Endothelial cell of umbilical vein (primary cell): ENCODE measurements at regions not wholly inside any gene's neighbourhood (a gene's known extent, or its start where the extent isn't known, plus 50 kb on each side); places are given as distances from the start of the nearest gene placed in this dataset.

Experiments
- BruUV-seq: library from RNA; stranded (reverse); fragments of 400-500 nt; replicated peaks from 2 replicates; lab custom pipeline; 2021; lab: Mats Ljungman, UMichigan
- CTCF ChIA-PET: fragments of 300-600, 350-600 bp; sonication (Branson Sonifier 250); formaldehyde crosslinking; loops from one replicate; lab custom pipeline; 2021; ENCODE audit warnings: antibody characterized with exemption, inconsistent platforms; lab: Charles Lee
- POLR2A ChIA-PET: fragments of 300-600, 350-600 bp; sonication (Branson Sonifier 250); formaldehyde crosslinking; loops from one replicate; lab custom pipeline; 2021; ENCODE audit warnings: antibody characterized with exemption, inconsistent platforms; lab: Charles Lee
- DNase-seq: peaks from one replicate; pipeline ENCODE4 v3.0.0-alpha.2; 2011; ENCODE audit warnings: low read depth, low spot score
- FAIRE-seq: peaks from 2 replicates; lab custom pipeline; 2011; peaks lifted over from hg19 to GRCh38; lab: Jason Lieb, UNC
- H2AFZ ChIP-seq: 2 replicates; pipeline ENCODE4 v1.6.0; 2012; ENCODE audit warnings: low read depth, low read length, control low read depth, inconsistent platforms
- H3K27ac ChIP-seq: 2 replicates; pipeline ENCODE4 v1.5.1; 2011; ENCODE audit warnings: low read depth, mild to moderate bottlenecking, control low read depth, low read length, moderate library complexity; ENCODE audit not compliant: insufficient read depth
- H3K27me3 ChIP-seq, 2 experiments: 2 replicates each; pipeline versions ENCODE4 v1.6.0 to v1.6.1; 2011; ENCODE audit warnings: low read length in 2 of 2, mixed read lengths in 1 of 2; ENCODE audit not compliant: control insufficient read depth in 2 of 2, insufficient read depth in 2 of 2
- H3K36me3 ChIP-seq, 2 experiments: 2 replicates in 1 of 2; 3 replicates in 1 of 2; pipeline ENCODE4 v1.5.1; 2011; ENCODE audit warnings: low read length in 2 of 2, mild to moderate bottlenecking in 1 of 2, moderate library complexity in 1 of 2; ENCODE audit not compliant: control insufficient read depth in 2 of 2, insufficient read depth in 2 of 2; ENCODE audit errors: extremely low read depth in 1 of 2
- H3K4me1 ChIP-seq: 3 replicates; pipeline ENCODE4 v1.5.1; 2011; ENCODE audit warnings: mild to moderate bottlenecking, low read length; ENCODE audit not compliant: control insufficient read depth, insufficient read depth; ENCODE audit errors: extremely low read depth
- H3K4me2 ChIP-seq: 2 replicates; pipeline ENCODE4 v1.6.1; 2011; ENCODE audit warnings: low read length, control low read depth, mixed read lengths; ENCODE audit not compliant: insufficient read depth
- H3K4me3 ChIP-seq, 3 experiments: fragments of 200-600 bp in 1 of 3; sonication (generic), shearing (Covaris generic) in 1 of 3; replicated peaks in 1 of 3; 2 replicates each; pipeline ENCODE4 v1.5.1; 2011 to 2016; ENCODE audit warnings: control low read depth in 3 of 3, low read length in 3 of 3, mild to moderate bottlenecking in 2 of 3, inconsistent platforms in 1 of 3, low read depth in 1 of 3, moderate library complexity in 1 of 3; ENCODE audit not compliant: insufficient read depth in 1 of 3
- H3K79me2 ChIP-seq: 2 replicates; pipeline ENCODE4 v1.6.0; 2012; ENCODE audit warnings: low read length, inconsistent platforms; ENCODE audit not compliant: control insufficient read depth, insufficient read depth
- H3K9ac ChIP-seq: replicated peaks from 2 replicates; pipeline ENCODE3; 2011; ENCODE audit warnings: low read length, control low read depth; ENCODE audit not compliant: insufficient read depth; ENCODE audit errors: extremely low read depth
- H3K9me1 ChIP-seq: replicated peaks from 3 replicates; pipeline ENCODE4 v1.6.0; 2011; ENCODE audit warnings: mild to moderate bottlenecking, low read length; ENCODE audit not compliant: control insufficient read depth, insufficient read depth; ENCODE audit errors: extremely low read depth
- H3K9me3 ChIP-seq: replicated peaks from 2 replicates; pipeline ENCODE4 v1.5.1; 2012; ENCODE audit warnings: low read length, inconsistent platforms; ENCODE audit not compliant: control insufficient read depth, insufficient read depth
- H4K20me1 ChIP-seq: replicated peaks from 2 replicates; pipeline ENCODE3; 2011; ENCODE audit warnings: mild to moderate bottlenecking, low read length; ENCODE audit not compliant: control insufficient read depth, insufficient read depth; ENCODE audit errors: extremely low read depth
- CTCF ChIP-seq, 2 donors: IDR thresholded peaks; 1 replicate in 1 of 2; 2 replicates in 1 of 2; pipeline ENCODE4 v1.5.1; 2011; ENCODE audit warnings: low read length in 2 of 2, mild to moderate bottlenecking in 2 of 2, moderate library complexity in 2 of 2, control low read depth in 1 of 2, inconsistent platforms in 1 of 2, low read depth in 1 of 2; ENCODE audit not compliant: insufficient read depth in 1 of 2; ENCODE audit errors: extremely low read depth in 1 of 2
- EZH2 ChIP-seq: IDR thresholded peaks from 2 replicates; pipeline ENCODE4 v1.6.1; 2012; ENCODE audit warnings: borderline replicate concordance, low read depth, mild to moderate bottlenecking, moderate library complexity, low read length, inconsistent platforms; ENCODE audit not compliant: severe bottlenecking
- FOS ChIP-seq: IDR thresholded peaks from 2 replicates; pipeline ENCODE4 v1.6.1; 2011; ENCODE audit warnings: mild to moderate bottlenecking, low read length, moderate library complexity, borderline replicate concordance; ENCODE audit not compliant: insufficient read depth
- GATA2 ChIP-seq: IDR thresholded peaks from 2 replicates; pipeline ENCODE4 v1.7.0; 2011; ENCODE audit warnings: low read depth, mild to moderate bottlenecking, moderate library complexity, mixed read lengths, low read length; ENCODE audit not compliant: insufficient read length, insufficient read depth
- JUN ChIP-seq: IDR thresholded peaks from 2 replicates; pipeline ENCODE4 v1.6.1; 2011; ENCODE audit warnings: borderline replicate concordance, low read depth; ENCODE audit not compliant: insufficient read length, insufficient read depth
- MAX ChIP-seq: IDR thresholded peaks from 2 replicates; pipeline ENCODE4 v1.6.1; 2011; ENCODE audit not compliant: insufficient read depth, insufficient read length
- MYC ChIP-seq: IDR thresholded peaks from one replicate; pipeline ENCODE4 v1.6.1; 2011; ENCODE audit warnings: mild to moderate bottlenecking, low read depth, low read length
- POLR2A ChIP-seq: IDR thresholded peaks from 2 replicates; pipeline ENCODE4 v1.6.1; 2012; ENCODE audit warnings: low read depth, mild to moderate bottlenecking, control low read depth, low read length
- POLR2AphosphoS5 ChIP-seq: IDR thresholded peaks from 2 replicates; pipeline ENCODE4 v1.6.1; 2012; ENCODE audit warnings: low read depth, mild to moderate bottlenecking, control low read depth, low read length, moderate library complexity; ENCODE audit not compliant: insufficient read depth
- dilution Hi-C: fragments of 300-500 bp; cut with MboI; formaldehyde crosslinking; loops from one replicate; pipeline ENCODE4 v1.15.0; 2019; ENCODE audit warnings: low sequenced_read_pairs; ENCODE audit not compliant: extremely low pct_ligation_motif_present
- intact Hi-C: fragments of 100-400 bp; cut with micrococcal nuclease; formaldehyde crosslinking; loops from one replicate; pipeline ENCODE4 v1.10.0; 2022

GRCh38 chr4:38497121-38497520 lies 166.9 kb upstream of the KLF3 start:
- Histone ChIP-seq H3K27ac (no peak overlapping the region), H2AFZ (no peak overlapping the region), H3K79me2 (no peaks in the 10 kb centered on the region), H3K27me3 (peaks cover 4% of the 10 kb centered on the region in 2 experiments), H3K4me3 (no peak overlapping the region), H3K9me3 (no peaks in the 10 kb centered on the region), H3K4me2 (no peak overlapping the region), H3K4me1 (no peaks in the 10 kb centered on the region), H4K20me1 (no peaks in the 10 kb centered on the region), H3K36me3 (no peaks in the 10 kb centered on the region), H3K9me1 (no peaks in the 10 kb centered on the region), H3K9ac (no peak overlapping the region)
- DNase-seq = no peak
- no TSS peak for BruUV-seq
- dilution Hi-C loops (no loop called here), intact Hi-C loops (no loop called here)
- ChIA-PET POLR2A (no interaction called here), CTCF (no interaction called here)
- TF ChIP-seq GATA2 (no peak), JUN (no peak), FOS (no peak), MYC (no peak), EZH2 (no peak), CTCF (IDR thresholded peaks at IDR 0.05; ENCODE audit: extremely low read depth in 1 of 2, insufficient read depth in 1 of 2, low read depth in 1 of 2, low read length in 2 of 2) (no peak), POLR2AphosphoS5 (no peak), POLR2A (no peak), MAX (no peak)
- no peak for FAIRE-seq
